GM18870 (cell line): ENCODE measurements at regions not wholly inside any gene's neighbourhood (a gene's known extent, or its start where the extent isn't known, plus 50 kb on each side); places are given as distances from the start of the nearest gene placed in this dataset.
A peak's percentile ranks its signal among the peaks of the same experiment; 100 is the strongest.

Experiments
- ATAC-seq: cut with Tn5 transposase; IDR thresholded peaks from one replicate; pipeline ENCODE4 v1.9.1; 2021; ENCODE audit warnings: moderate library complexity; ENCODE audit not compliant: unreplicated experiment

- peak; percentile 89 for ATAC-seq
Measured at GRCh38 chr1:166221316-166221715, 54.5 kb upstream of the FAM78B start.

DNA sequence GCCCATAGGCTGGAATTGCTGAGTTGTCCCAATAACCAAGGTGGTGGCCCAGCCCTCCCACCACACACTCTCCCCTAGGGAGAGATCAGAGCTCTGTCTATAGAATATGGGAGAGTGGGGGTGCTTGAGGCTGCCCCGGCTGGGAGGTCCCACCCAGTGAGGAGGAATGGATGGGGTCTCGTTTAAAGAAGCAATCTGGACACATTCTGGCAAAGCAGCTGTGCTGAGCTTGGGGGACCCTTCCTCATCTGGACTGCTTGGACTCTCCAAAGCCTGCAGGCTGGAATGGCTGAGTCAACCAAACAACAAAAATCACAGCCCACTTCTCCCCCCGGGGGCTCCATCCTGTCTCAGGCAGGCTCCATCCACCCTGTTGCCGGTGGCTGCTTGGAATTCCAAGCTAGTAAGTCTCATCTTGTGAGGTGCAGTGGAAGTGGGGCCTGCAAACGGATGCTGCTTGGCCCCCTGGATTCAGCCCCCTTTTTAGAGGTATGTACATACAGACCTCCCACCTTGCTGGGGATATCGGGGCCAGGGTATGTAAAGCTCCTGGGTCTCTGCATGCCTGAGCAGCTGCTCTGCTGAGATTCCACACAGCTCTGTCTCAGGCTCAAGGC lies 67.1 kb upstream of the FAM78B start:
- no peak for ATAC-seq

GRCh38 chr1:166235728-166236127 lies 68.9 kb upstream of the FAM78B start:
- ATAC-seq, result no peak

- no peak for ATAC-seq
Measured at GRCh38 chr1:166237675-166238074, 70.9 kb upstream of the FAM78B start.

DNA sequence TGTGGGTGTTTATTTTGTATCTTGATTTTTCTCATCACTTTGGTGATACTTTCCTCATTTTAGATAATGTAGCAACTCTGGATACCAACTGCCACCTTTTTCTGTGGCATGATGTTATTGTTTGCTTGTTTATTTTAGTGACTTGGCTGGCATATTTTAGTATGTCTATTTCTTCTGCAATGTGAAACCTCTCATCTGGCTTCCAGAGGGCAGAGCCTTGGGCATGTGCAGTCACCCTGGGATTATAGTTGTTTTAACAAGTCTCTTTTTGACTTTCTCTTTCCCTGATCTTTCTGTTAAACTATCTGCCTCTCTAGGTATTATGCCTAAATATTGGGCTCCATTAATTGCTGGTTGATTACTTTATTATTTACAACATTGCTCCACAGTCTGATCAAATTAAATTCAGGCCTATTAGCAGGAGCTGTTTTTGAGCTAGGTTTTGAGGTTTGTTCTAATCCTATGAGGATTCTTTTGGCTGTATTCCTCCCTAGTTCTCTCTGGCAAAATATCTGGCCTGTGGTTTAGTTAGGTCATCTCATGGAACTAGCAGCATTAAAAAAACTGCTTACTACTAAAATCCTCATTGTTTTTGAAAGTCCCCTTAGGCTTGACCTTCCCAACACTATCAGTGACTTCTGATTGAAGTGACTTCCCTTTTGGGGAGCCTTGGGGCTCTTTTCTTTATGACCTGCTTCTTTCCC lies 86.4 kb upstream of the FAM78B start:
- ATAC-seq, result no peak

- ATAC-seq, result no peak
Measured at GRCh38 chr1:166258017-166258416, 91.2 kb upstream of the FAM78B start.

DNA sequence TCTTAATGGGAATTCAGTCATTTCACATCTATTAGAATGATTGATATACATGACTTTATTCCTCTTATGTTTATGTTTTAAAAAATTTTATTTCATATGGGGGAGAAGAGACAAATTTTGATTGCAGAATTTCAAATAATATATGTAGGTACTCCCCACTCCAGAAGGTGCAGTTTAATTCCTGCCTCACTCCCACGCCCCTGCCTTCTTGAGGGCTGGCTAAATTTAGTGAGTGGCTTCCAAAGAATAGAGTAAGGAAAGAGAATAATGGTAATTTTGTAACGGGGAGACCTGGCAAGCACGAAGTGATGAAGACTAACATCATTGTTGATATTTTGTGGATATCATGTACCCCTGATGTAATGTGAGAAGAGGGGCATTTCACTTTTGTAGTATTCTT lies 94.7 kb upstream of the FAM78B start:
- no peak for ATAC-seq

GRCh38 chr1:166270476-166271150 lies 103.8 kb upstream of the FAM78B start:
- no peak for ATAC-seq

GRCh38 chr1:166271151-166271538 lies 104.3 kb upstream of the FAM78B start:
- ATAC-seq, result no peak

DNA sequence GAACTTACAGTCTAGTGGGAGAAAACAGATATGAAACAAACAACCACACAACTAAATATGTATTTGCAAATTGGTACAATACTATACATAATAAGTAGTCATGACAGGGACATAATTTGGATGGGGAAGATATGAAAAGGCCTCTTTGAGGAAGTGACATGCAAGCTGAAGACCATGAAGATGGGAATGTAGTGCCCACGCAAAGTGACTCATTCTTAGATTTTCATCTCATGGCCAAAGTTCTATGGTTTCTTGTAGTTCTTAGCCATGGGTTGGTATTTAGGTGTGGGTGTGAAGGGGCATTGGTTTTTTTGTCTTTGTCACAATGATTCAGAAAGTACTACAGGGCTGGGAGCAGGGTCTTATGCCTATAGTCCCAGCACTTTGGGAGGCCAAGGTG lies 105.4 kb upstream of the FAM78B start:
- ATAC-seq, result peak; percentile 65

GRCh38 chr1:166272851-166273250 lies 106.0 kb upstream of the FAM78B start:
- ATAC-seq, result no peak

GRCh38 chr1:166273618-166274017 lies 106.8 kb upstream of the FAM78B start:
- ATAC-seq, result no peak

GRCh38 chr1:166282391-166283137 lies 115.8 kb upstream of the FAM78B start:
- ATAC-seq, result no peak

GRCh38 chr1:166283190-166283589 lies 116.4 kb upstream of the FAM78B start:
- ATAC-seq, result no peak

DNA sequence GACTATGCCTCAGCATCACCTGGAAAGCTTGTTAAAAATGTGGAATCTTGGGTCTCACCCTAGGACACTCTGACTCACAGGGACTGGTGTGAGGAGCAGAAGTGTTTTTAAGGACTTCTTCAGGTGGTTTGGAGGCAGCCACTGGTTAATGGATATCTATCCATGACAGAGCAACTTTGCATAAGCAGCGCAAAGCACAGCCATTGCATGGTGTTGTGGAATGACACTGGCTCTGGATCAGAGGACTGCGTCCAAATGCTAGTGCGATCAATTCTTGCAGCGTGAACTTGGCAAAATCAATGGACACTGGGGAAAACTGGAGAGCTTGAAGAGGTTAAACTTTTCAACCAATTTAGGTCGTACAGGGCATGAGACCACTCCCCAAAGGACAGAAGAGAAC lies 116.8 kb upstream of the FAM78B start:
- no peak for ATAC-seq

DNA sequence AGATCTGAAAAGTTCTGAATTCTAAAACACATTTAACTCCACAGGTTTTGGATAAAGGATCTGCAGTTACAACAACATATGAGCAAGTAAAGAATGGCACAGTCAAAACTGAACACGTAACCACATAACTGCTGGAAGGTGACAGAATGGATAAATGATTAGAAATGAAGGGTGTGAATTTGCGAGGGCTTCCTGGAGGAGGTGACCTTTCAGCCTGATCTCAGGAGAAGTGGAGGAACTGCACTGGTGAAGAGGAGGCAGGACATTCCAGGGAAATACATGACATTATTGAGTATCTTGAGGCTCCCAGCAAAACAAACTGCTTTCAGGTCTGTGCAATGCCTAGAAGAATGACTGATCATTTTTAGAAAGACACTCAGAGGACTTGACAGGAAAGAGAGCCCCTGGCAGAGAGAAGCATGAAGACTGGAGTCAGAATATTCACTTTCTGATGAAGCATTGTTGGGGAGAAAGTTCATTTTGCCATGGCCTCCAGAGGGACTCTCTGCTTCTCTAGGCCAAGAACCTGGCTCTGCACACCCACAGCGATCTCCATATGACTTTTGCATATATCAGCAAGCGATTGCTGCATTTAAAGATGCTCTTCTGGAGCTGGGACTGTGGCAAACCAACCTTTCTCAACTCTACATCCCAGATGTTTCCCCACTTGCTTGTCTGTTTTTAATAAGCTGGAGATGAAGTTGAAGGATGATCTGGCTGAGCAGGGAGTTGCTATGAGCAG lies 122.7 kb upstream of the FAM78B start:
- ATAC-seq, result no peak

- no peak for ATAC-seq
Measured at GRCh38 chr1:166295656-166296055, 128.9 kb upstream of the FAM78B start.

- ATAC-seq, result peak; percentile 80
Measured at GRCh38 chr1:166297993-166298392, 131.2 kb upstream of the FAM78B start.

- no peak for ATAC-seq
Measured at GRCh38 chr1:166300767-166301166, 134.0 kb upstream of the FAM78B start.

DNA sequence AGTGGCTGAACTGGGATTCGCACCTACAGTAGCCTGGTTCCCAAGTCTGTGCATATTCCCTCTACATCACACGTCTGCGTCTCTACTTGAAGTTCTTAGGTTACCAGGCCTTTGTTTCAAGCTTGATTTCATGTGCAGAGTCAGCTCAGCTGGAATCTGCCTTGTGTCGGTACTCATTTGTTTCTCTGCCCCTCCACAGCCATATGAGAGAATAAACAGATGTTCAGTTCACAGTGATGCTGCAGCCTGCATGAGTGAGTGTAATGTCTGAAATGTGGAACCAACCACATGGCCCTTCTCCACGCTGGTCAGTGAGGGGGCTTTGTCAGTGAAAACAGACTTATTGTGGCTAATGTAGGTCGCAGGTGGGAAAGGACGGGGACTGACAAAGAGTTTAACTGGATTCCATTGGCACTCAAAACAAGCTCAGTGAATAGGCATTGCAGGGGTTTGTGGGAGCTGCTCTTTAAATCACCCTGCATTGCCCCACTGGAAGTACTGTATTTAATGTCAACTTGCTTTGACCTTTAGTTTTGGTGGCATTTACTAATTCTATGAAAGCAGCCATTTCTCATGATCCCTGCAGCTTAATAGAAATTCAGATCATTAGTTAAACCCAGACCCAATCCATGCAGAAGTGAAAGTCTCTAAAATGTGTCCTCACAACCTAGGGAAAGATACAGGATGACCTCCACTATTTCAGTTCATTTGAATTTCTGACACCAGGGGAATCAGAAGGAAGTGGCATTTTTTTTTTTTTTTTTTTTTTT lies 136.4 kb upstream of the FAM78B start:
- ATAC-seq, result no peak
